ENCODE measurements at regions not wholly inside any gene's neighbourhood (a gene's known extent, or its start where the extent isn't known, plus 50 kb on each side); places are given as distances from the start of the nearest gene placed in this dataset.

- Histone ChIP-seq H3K9me2 (replicated peaks; ENCODE audit: insufficient read depth) (no peaks in the 10 kb centered on the region), H4K20me1 (ENCODE audit: insufficient read depth, poor library complexity, severe bottlenecking) (no peaks in the 10 kb centered on the region), H3K4me3 (no peak overlapping the region), H3K36me3 (replicated peaks; ENCODE audit: insufficient read depth, low read depth) (no peaks in the 10 kb centered on the region), H3K27ac (no peak overlapping the region), H3K27me3 (no peaks in the 10 kb centered on the region), H3K9me3 (ENCODE audit: low read depth) (no peaks in the 10 kb centered on the region), H2AFZ (no peak overlapping the region), H3K79me2 (no peaks in the 10 kb centered on the region), H3K4me2 (no peak overlapping the region), H3K4me1 (ENCODE audit: insufficient read depth) (no peaks in the 10 kb centered on the region)
- no peak for TF ChIP-seq CTCF (IDR thresholded peaks at IDR 0.05; ENCODE audit: poor library complexity)
- no peak for TF ChIP-seq EZH2 (IDR thresholded peaks at IDR 0.05; ENCODE audit: borderline replicate concordance)
- no peak for TF ChIP-seq EZH2phosphoT487 (IDR thresholded peaks at IDR 0.05; ENCODE audit: low read depth, severe bottlenecking, unreplicated experiment)
- no peak for DNase-seq (ENCODE audit: low spot score)
- 83% methylated on average over 6 of the region's 6 CpGs for WGBS (ENCODE audit: low lambda C conversion rate, missing lambda C conversion rate)
Observed at GRCh38 chr14:85764822-85765221, 234.9 kb downstream of the FLRT2 start.

GRCh38 chr14:85762526-85762925 lies 232.6 kb downstream of the FLRT2 start:
- no peaks in the 10 kb centered on the region for H3K79me2 ChIP-seq
- H3K27me3 ChIP-seq, result no peaks in the 10 kb centered on the region
- WGBS (ENCODE audit: low lambda C conversion rate, missing lambda C conversion rate), result 87% methylated on average over 4 of the region's 4 CpGs
- no peaks in the 10 kb centered on the region for H3K4me1 ChIP-seq (ENCODE audit: insufficient read depth)
- DNase-seq (ENCODE audit: low spot score), result no peak
- no peak overlapping the region for H3K27ac ChIP-seq
- no peaks in the 10 kb centered on the region for H3K9me3 ChIP-seq (ENCODE audit: low read depth)
- no peak overlapping the region for H2AFZ ChIP-seq
- H4K20me1 ChIP-seq (ENCODE audit: insufficient read depth, poor library complexity, severe bottlenecking), result no peaks in the 10 kb centered on the region
- no peak overlapping the region for H3K4me2 ChIP-seq
- H3K36me3 ChIP-seq (replicated peaks; ENCODE audit: insufficient read depth, low read depth), result no peaks in the 10 kb centered on the region
- no peaks in the 10 kb centered on the region for H3K9me2 ChIP-seq (replicated peaks; ENCODE audit: insufficient read depth)
- TF ChIP-seq EZH2 (IDR thresholded peaks at IDR 0.05; ENCODE audit: borderline replicate concordance), result no peak
- H3K4me3 ChIP-seq, result no peak overlapping the region

- no peak overlapping the region for H3K4me3 ChIP-seq
- no peaks in the 10 kb centered on the region for H4K20me1 ChIP-seq (ENCODE audit: insufficient read depth, poor library complexity, severe bottlenecking)
- no peaks in the 10 kb centered on the region for H3K79me2 ChIP-seq
- no peak overlapping the region for H3K4me2 ChIP-seq
- DNase-seq (ENCODE audit: low spot score), result no peak
- TF ChIP-seq EZH2phosphoT487 (IDR thresholded peaks at IDR 0.05; ENCODE audit: low read depth, severe bottlenecking, unreplicated experiment), result no peak
- TF ChIP-seq EZH2 (IDR thresholded peaks at IDR 0.05; ENCODE audit: borderline replicate concordance), result no peak
- TF ChIP-seq CTCF (IDR thresholded peaks at IDR 0.05; ENCODE audit: poor library complexity), result no peak
- no peaks in the 10 kb centered on the region for H3K36me3 ChIP-seq (replicated peaks; ENCODE audit: insufficient read depth, low read depth)
- H3K9me3 ChIP-seq (ENCODE audit: low read depth), result no peaks in the 10 kb centered on the region
- H3K4me1 ChIP-seq (ENCODE audit: insufficient read depth), result no peaks in the 10 kb centered on the region
- WGBS (ENCODE audit: low lambda C conversion rate, missing lambda C conversion rate), result 57% methylated on average over 2 of the region's 2 CpGs
- H2AFZ ChIP-seq, result no peak overlapping the region
- no peaks in the 10 kb centered on the region for H3K27me3 ChIP-seq
- no peaks in the 10 kb centered on the region for H3K9me2 ChIP-seq (replicated peaks; ENCODE audit: insufficient read depth)
- H3K27ac ChIP-seq, result no peak overlapping the region
Observed at GRCh38 chr14:85752175-85752574, 222.2 kb downstream of the FLRT2 start.

GRCh38 chr14:85744573-85744972 lies 214.6 kb downstream of the FLRT2 start:
- WGBS (ENCODE audit: low lambda C conversion rate, missing lambda C conversion rate), result 92% methylated on average over 4 of the region's 4 CpGs
- Histone ChIP-seq H3K4me3 (no peak overlapping the region), H3K27me3 (no peaks in the 10 kb centered on the region), H3K27ac (no peak overlapping the region), H3K9me3 (ENCODE audit: low read depth) (no peaks in the 10 kb centered on the region), H4K20me1 (ENCODE audit: insufficient read depth, poor library complexity, severe bottlenecking) (no peaks in the 10 kb centered on the region), H3K4me1 (ENCODE audit: insufficient read depth) (no peaks in the 10 kb centered on the region), H3K9me2 (replicated peaks; ENCODE audit: insufficient read depth) (no peaks in the 10 kb centered on the region), H3K4me2 (no peak overlapping the region), H2AFZ (no peak overlapping the region), H3K36me3 (replicated peaks; ENCODE audit: insufficient read depth, low read depth) (no peaks in the 10 kb centered on the region), H3K79me2 (no peaks in the 10 kb centered on the region)
- DNase-seq (ENCODE audit: low spot score), result no peak
- no peak for TF ChIP-seq EZH2 (IDR thresholded peaks at IDR 0.05; ENCODE audit: borderline replicate concordance)
- no peak for TF ChIP-seq CTCF (IDR thresholded peaks at IDR 0.05; ENCODE audit: poor library complexity)
- TF ChIP-seq EZH2phosphoT487 (IDR thresholded peaks at IDR 0.05; ENCODE audit: low read depth, severe bottlenecking, unreplicated experiment), result no peak

Measured in hepatocyte (in vitro differentiated cells).